Keratinocyte (primary cell): ENCODE measurements at regions not wholly inside any gene's neighbourhood (a gene's known extent, or its start where the extent isn't known, plus 50 kb on each side); places are given as distances from the start of the nearest gene placed in this dataset.

Experiments used
- CTCF ChIP-seq, 3 experiments: IDR thresholded peaks in 1 of 3; conservative IDR thresholded peaks in 1 of 3; optimal IDR thresholded peaks in 1 of 3; 2 replicates in 2 of 3; 3 replicates in 1 of 3; pipeline versions ENCODE3 to v1.5.1; 2011; ENCODE audit warnings: low read length in 3 of 3, mild to moderate bottlenecking in 3 of 3, moderate library complexity in 2 of 3, control low read depth in 1 of 3, inconsistent platforms in 1 of 3; ENCODE audit not compliant: insufficient read depth in 2 of 3; ENCODE audit errors: extremely low read depth in 1 of 3
- EZH2 ChIP-seq: IDR thresholded peaks from one replicate; pipeline ENCODE4 v1.6.1; 2012; ENCODE audit warnings: inconsistent platforms, mild to moderate bottlenecking, low read length, moderate library complexity

DNA sequence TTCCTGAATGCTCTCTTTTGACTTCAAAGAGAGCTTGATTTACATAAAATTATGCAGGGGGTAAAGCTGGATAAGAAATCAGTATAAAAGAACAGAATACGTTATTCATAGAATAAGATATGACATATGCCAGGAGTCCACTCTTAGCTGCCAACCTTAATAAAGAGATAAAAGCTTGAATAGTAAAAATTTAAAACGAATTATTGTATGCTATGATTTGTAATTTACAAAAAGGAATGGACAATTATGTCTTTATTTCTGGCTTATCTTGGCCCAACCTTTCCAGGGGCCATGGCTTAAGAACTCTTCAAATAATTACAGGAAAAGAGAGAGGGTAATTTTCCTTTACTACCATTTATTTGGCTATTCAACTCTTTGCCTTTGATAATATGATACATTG, 192.2 kb upstream of the ITM2A start:
- TF ChIP-seq CTCF (optimal IDR thresholded peaks at IDR 0.05 in 1 of 3, IDR thresholded peaks at IDR 0.05 in 1 of 3, conservative IDR thresholded peaks at IDR 0.05 in 1 of 3; ENCODE audit: extremely low read depth in 1 of 3, insufficient read depth in 2 of 3, low read length in 3 of 3) (no peak), EZH2 (no peak)
